Uterus (tissue), 3 donors: ENCODE measurements at regions not wholly inside any gene's neighbourhood (a gene's known extent, or its start where the extent isn't known, plus 50 kb on each side); places are given as distances from the start of the nearest gene placed in this dataset.

Experiments
- DNase-seq, 2 donors: peaks; one replicate each; pipeline ENCODE4 v3.0.0-alpha.2; 2019 to 2020
- H3K27ac ChIP-seq, 2 donors: fragments of 200-600 bp; sonication (generic); 1 replicate in 1 of 2; 2 replicates in 1 of 2; pipeline ENCODE4 v1.5.1; 2016 to 2018
- H3K27me3 ChIP-seq, 2 donors: fragments of 200-600 bp; sonication (generic); one replicate each; pipeline ENCODE4 v1.5.1; 2018 to 2019; ENCODE audit warnings: control low read depth in 1 of 2
- H3K36me3 ChIP-seq, 2 donors: fragments of 200-600 bp; sonication (generic); one replicate each; pipeline ENCODE4 v1.5.1; 2019; ENCODE audit warnings: control low read depth in 1 of 2
- H3K4me1 ChIP-seq, 2 donors: fragments of 200-600 bp; sonication (generic); one replicate each; pipeline ENCODE4 v1.5.1; 2018 to 2019; ENCODE audit warnings: control low read depth in 1 of 2
- H3K4me3 ChIP-seq, 2 donors: fragments of 200-600 bp; sonication (generic); 1 replicate in 1 of 2; 2 replicates in 1 of 2; pipeline ENCODE4 v1.5.1; 2018 to 2019; ENCODE audit warnings: mild to moderate bottlenecking in 1 of 2
- H3K9me3 ChIP-seq, 2 donors: fragments of 200-600 bp; sonication (generic); one replicate each; pipeline ENCODE4 v1.5.1; 2019; ENCODE audit warnings: control low read depth in 1 of 2
- CTCF ChIP-seq, 4 experiments: fragments of 200-600 bp in 2 of 4; fragments of 450-650 bp in 2 of 4; sonication (generic) in 2 of 4; IDR thresholded peaks; one replicate each; pipeline ENCODE4 v1.5.1; 2016 to 2019; ENCODE audit warnings: antibody characterized with exemption in 4 of 4, mild to moderate bottlenecking in 2 of 4, moderate library complexity in 1 of 4
- POLR2A ChIP-seq, 2 donors: fragments of 450-650 bp; IDR thresholded peaks; one replicate each; pipeline ENCODE4 v1.6.1; 2016; ENCODE audit warnings: antibody characterized with exemption in 2 of 2, mild to moderate bottlenecking in 1 of 2, moderate library complexity in 1 of 2
- intact Hi-C: fragments of 100-400 bp; cut with DNase I; formaldehyde crosslinking; loops from one replicate; pipeline ENCODE4 v1.15.1; 2023; ENCODE audit warnings: low total_unique reads
- donor health status: DM: yes; HTN: yes; CAD: no.

GRCh38 chr15:31776039-31776438 lies 254.3 kb upstream of the CHRNA7 start:
- Histone ChIP-seq H3K27me3 (no peaks in the 10 kb centered on the region), H3K27ac (no peak overlapping the region), H3K4me3 (no peak overlapping the region), H3K4me1 (no peaks in the 10 kb centered on the region), H3K36me3 (no peaks in the 10 kb centered on the region), H3K9me3 (no peaks in the 10 kb centered on the region)
- TF ChIP-seq CTCF (IDR thresholded peaks at IDR 0.05) (no peak), POLR2A (IDR thresholded peaks at IDR 0.05) (no peak)
- intact Hi-C loops, result no loop called here
- no peak for DNase-seq

DNA sequence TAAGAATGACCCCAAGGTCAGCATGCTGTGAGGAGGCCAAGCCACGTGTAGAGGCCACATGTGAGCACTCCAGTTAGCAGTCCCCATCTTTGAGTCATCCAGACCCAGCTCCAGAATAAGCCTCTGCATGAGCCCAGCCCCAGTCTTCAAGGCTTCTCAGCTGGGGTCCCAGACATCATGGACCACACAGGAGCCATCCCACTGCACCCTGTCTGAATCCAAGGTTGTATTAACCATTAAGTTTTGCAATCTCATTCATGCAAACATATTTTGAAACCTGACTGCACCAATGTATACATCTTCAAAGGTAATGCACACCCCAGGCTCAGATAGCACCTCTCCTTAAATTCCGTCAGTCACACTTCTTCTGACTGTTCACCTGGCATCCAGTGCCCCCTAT lies 249.1 kb upstream of the CHRNA7 start:
- intact Hi-C loops, result no loop called here
- no peak for DNase-seq
- Histone ChIP-seq H3K27me3 (no peaks in the 10 kb centered on the region), H3K27ac (no peak overlapping the region), H3K9me3 (no peaks in the 10 kb centered on the region), H3K36me3 (no peaks in the 10 kb centered on the region), H3K4me3 (no peak overlapping the region), H3K4me1 (no peaks in the 10 kb centered on the region)
- TF ChIP-seq POLR2A (IDR thresholded peaks at IDR 0.05) (no peak), CTCF (IDR thresholded peaks at IDR 0.05) (no peak)

- no peak for DNase-seq
- H3K36me3 ChIP-seq, result no peaks in the 10 kb centered on the region
- H3K4me1 ChIP-seq, result no peaks in the 10 kb centered on the region
- TF ChIP-seq CTCF (IDR thresholded peaks at IDR 0.05), result no peak
- TF ChIP-seq POLR2A (IDR thresholded peaks at IDR 0.05), result no peak
- intact Hi-C loops, result no loop called here
- H3K4me3 ChIP-seq, result no peak overlapping the region
- H3K27me3 ChIP-seq, result no peaks in the 10 kb centered on the region
- H3K9me3 ChIP-seq, result no peaks in the 10 kb centered on the region
- no peak overlapping the region for H3K27ac ChIP-seq
Observed at GRCh38 chr15:31782016-31782783, 248.1 kb upstream of the CHRNA7 start.

GRCh38 chr15:31782951-31783350 lies 247.4 kb upstream of the CHRNA7 start:
- Histone ChIP-seq H3K4me3 (no peak overlapping the region), H3K9me3 (no peaks in the 10 kb centered on the region), H3K4me1 (no peaks in the 10 kb centered on the region), H3K27ac (no peak overlapping the region), H3K36me3 (no peaks in the 10 kb centered on the region), H3K27me3 (no peaks in the 10 kb centered on the region)
- no peak for DNase-seq
- intact Hi-C loops, result no loop called here
- no peak for TF ChIP-seq CTCF (IDR thresholded peaks at IDR 0.05)
- TF ChIP-seq POLR2A (IDR thresholded peaks at IDR 0.05), result no peak

DNA sequence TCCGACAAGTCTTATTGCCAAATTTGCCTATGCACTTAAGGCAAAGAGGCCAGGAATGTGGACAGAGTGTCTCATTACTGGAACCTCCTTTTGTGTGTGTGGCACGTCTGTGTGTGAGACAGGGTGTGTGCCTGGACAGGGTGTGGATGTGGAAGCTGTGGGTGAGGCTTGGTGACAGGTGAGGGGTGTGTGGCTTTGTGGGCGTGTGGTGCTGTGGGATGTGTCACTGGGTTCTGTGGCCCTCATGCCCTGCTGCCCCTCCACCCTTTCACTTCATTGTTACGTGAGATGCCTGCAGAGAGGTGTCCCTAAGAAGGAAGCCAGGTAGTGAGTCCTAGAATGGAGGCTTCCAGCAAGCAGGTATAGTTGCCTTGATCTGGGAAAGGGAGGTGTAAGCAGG lies 244.0 kb upstream of the CHRNA7 start:
- Histone ChIP-seq H3K9me3 (no peaks in the 10 kb centered on the region), H3K27ac (no peak overlapping the region), H3K4me3 (no peak overlapping the region), H3K4me1 (no peaks in the 10 kb centered on the region), H3K27me3 (no peaks in the 10 kb centered on the region), H3K36me3 (no peaks in the 10 kb centered on the region)
- TF ChIP-seq POLR2A (IDR thresholded peaks at IDR 0.05) (no peak), CTCF (IDR thresholded peaks at IDR 0.05) (no peak)
- no peak for DNase-seq
- intact Hi-C loops, result no loop called here
